ENCODE measurements at regions not wholly inside any gene's neighbourhood (a gene's known extent, or its start where the extent isn't known, plus 50 kb on each side); places are given as distances from the start of the nearest gene placed in this dataset.

DNA sequence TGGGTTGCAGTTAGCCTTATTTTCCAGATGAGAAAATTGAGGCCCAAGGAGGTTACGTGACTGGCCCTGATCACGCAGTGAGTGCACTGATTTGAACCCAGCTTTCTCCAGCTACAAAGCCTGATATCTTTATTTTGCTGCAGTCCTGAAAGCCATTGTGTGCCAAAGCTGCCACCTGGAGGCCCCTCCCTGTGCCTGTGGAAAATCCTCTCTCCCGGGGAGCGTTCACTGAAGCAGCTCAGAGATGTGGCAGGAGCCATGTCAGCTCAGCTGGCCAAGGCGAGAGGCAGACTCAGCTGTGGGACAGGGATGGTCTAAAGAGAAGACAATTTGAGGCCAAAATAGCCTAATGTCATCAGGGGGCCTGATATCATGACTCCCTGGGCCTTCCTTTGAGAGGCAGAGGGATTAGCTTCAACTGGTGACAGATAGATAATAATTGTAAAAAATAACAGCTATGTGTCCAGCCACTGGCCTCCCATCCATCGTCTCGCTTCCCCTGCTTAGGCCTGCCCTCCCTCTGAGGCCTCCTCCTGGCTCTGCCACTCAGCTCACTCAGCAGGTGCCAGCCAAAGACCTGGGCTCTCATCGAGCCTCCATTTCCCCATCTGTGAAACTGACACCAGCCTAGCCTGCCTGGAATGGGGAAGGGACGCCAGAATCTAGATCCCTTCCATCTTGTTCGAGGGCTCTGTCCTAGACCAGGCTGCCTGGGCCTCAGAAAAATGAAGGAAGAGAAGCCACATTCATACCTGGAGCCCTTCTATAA, 74.3 kb upstream of the GGTA1 start:
- TF ChIP-seq POLR2AphosphoS5 (IDR thresholded peaks at IDR 0.05; ENCODE audit: insufficient read depth in 1 of 2, low read depth in 1 of 2) (no peak), POLR2A (IDR thresholded peaks at IDR 0.05) (no peak)
- TF ChIP-seq, protein P1, sequence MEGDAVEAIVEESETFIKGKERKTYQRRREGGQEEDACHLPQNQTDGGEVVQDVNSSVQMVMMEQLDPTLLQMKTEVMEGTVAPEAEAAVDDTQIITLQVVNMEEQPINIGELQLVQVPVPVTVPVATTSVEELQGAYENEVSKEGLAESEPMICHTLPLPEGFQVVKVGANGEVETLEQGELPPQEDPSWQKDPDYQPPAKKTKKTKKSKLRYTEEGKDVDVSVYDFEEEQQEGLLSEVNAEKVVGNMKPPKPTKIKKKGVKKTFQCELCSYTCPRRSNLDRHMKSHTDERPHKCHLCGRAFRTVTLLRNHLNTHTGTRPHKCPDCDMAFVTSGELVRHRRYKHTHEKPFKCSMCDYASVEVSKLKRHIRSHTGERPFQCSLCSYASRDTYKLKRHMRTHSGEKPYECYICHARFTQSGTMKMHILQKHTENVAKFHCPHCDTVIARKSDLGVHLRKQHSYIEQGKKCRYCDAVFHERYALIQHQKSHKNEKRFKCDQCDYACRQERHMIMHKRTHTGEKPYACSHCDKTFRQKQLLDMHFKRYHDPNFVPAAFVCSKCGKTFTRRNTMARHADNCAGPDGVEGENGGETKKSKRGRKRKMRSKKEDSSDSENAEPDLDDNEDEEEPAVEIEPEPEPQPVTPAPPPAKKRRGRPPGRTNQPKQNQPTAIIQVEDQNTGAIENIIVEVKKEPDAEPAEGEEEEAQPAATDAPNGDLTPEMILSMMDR (IDR thresholded peaks at IDR 0.05): no peak
- intact Hi-C loops (cut with DNase I): no loop called here
- no peaks in the 10 kb centered on the region for H3K27me3 ChIP-seq

DNA sequence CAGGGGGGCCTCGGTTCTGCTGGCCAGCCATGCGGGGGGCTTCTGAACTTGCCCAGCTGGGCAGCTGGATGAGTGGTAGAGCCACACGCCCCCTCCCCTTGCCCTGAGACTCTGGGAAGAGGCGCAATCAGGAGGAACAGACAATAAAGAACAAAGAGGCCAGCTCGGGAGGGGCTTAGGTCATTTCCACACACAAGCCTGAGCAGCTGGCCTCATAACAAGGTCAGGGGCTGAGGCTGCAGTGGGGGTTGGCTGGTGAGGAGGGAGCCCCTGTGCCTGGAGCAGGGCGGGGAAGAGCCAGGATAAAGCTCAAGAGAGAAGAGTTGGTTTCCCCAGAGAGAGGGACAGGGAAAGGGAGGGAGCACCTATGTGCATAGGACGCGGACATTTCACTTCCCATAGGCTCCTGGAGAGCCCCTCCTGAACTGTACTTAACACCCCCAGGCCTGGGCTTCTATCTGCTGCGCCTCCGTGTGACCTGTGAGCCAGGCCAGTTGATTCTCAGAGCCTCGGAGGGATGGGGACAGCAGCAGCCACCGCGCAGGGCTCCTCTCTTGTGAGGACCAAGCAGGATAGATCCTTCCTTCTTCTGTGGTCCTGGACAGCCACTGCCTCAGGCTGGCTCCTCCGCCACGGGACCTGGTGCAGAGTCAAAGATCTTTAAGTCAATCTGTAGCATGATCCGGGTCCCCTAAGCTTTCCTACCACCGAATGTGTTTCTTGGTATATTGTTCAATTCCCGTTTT, 75.3 kb upstream of the GGTA1 start:
- TF ChIP-seq, protein P1 (IDR thresholded peaks at IDR 0.05): no peak
- TF ChIP-seq POLR2A (IDR thresholded peaks at IDR 0.05) (no peak), POLR2AphosphoS5 (IDR thresholded peaks at IDR 0.05; ENCODE audit: insufficient read depth in 1 of 2, low read depth in 1 of 2) (no peak)
- intact Hi-C loops (cut with DNase I): no loop called here
- no peak for DNase-seq (ENCODE audit: extremely low spot score in 2 of 2)
- Histone ChIP-seq H3K9me3 (no peaks in the 10 kb centered on the region), H3K27ac (no peak overlapping the region), H3K4me3 (no peak overlapping the region), H3K4me1 (no peaks in the 10 kb centered on the region), H3K27me3 (no peaks in the 10 kb centered on the region), H3K36me3 (no peaks in the 10 kb centered on the region)

More for the DNA sequence above, 74.3 kb upstream of the GGTA1 start:
- no peak for DNase-seq (ENCODE audit: extremely low spot score in 2 of 2)
- Histone ChIP-seq H3K9me3 (no peaks in the 10 kb centered on the region), H3K4me1 (peaks cover 10% of the 10 kb centered on the region), H3K4me3 (no peak overlapping the region), H3K27ac (no peak overlapping the region), H3K36me3 (no peaks in the 10 kb centered on the region)

DNA sequence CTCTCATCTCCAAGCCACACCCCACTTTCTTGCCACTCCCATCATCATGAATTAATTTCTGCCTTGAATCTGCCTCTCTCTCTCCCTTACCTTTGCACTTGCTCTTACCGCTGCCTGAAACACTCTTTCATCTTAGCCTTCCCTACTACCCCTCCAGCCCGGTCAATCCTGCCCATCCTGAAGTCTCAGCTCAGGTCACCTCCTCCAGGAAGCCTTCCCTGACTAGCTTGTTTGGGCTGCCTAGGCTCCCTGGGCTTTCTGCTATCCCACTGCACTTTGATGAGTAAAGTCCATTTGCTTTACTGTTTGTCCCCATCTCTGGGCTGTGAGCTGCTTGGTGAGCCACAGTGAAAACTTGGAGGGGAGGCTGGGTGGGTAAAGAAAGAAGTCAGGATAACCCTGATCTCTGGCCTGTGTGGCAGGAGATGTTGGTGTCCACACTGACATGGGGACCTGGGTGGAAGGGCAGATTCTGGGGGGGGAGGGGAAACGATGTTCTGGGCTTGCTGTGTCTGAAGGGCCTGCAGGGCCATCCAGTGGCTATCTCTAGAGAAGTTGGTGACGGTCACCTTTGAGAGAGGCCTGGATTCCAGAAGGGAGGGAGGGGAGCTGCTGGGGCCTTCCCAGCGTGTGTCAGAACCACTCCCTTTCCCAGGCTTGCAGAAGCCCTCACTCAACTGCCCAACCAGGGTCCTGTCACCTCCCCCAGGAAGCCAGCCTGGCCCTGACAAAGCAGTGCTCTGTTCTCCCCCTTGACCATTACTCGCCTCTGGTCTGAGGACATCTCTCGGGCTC, 75.0 kb upstream of the DAB2IP start:
- no peak overlapping the region for H3K27ac ChIP-seq
- no peak overlapping the region for H3K4me3 ChIP-seq
- H3K9me3 ChIP-seq: no peaks in the 10 kb centered on the region
- H3K27me3 ChIP-seq: no peaks in the 10 kb centered on the region
- no peaks in the 10 kb centered on the region for H3K36me3 ChIP-seq
- TF ChIP-seq POLR2AphosphoS5 (IDR thresholded peaks at IDR 0.05; ENCODE audit: insufficient read depth in 1 of 2, low read depth in 1 of 2): no peak
- TF ChIP-seq, protein P1 (IDR thresholded peaks at IDR 0.05): no peak
- no peak for TF ChIP-seq POLR2A (IDR thresholded peaks at IDR 0.05)
- DNase-seq (ENCODE audit: extremely low spot score in 2 of 2): no peak
- no peaks in the 10 kb centered on the region for H3K4me1 ChIP-seq
- intact Hi-C loops (cut with DNase I): no loop called here

DNA sequence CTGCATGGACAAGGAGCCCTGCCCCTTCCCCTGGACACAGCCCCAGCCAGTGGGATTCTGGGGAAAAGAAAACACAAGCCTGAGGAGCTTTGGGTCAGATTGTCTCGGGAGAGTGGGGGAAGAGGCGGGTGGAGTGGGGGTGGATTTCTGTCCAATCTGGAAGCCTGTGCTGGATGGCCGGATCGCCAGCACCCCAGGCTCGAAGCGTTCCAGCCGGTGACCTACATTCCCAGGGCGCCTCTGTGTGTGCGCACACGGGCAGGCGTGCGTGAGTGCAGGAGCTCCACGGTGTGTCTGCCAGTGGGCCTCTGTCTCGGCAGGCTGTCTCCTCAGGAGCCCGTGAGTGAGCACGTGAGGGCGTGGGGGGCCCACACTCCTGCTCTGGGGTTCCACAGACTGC, 74.3 kb upstream of the DAB2IP start:
- intact Hi-C loops (cut with DNase I): no loop called here
- DNase-seq (ENCODE audit: extremely low spot score in 2 of 2): no peak

More for the DNA sequence above, 74.3 kb upstream of the DAB2IP start:
- no peaks in the 10 kb centered on the region for H3K4me1 ChIP-seq
- TF ChIP-seq, protein P1 (IDR thresholded peaks at IDR 0.05): no peak
- TF ChIP-seq POLR2A (IDR thresholded peaks at IDR 0.05) (no peak), POLR2AphosphoS5 (IDR thresholded peaks at IDR 0.05; ENCODE audit: insufficient read depth in 1 of 2, low read depth in 1 of 2) (no peak)
- H3K4me3 ChIP-seq: no peak overlapping the region
- no peaks in the 10 kb centered on the region for H3K36me3 ChIP-seq
- H3K27me3 ChIP-seq: no peaks in the 10 kb centered on the region
- no peak overlapping the region for H3K27ac ChIP-seq
- no peaks in the 10 kb centered on the region for H3K9me3 ChIP-seq

All from vagina (tissue), 2 donors.